ENCODE measurements at regions not wholly inside any gene's neighbourhood (a gene's known extent, or its start where the extent isn't known, plus 50 kb on each side); places are given as distances from the start of the nearest gene placed in this dataset.

DNA sequence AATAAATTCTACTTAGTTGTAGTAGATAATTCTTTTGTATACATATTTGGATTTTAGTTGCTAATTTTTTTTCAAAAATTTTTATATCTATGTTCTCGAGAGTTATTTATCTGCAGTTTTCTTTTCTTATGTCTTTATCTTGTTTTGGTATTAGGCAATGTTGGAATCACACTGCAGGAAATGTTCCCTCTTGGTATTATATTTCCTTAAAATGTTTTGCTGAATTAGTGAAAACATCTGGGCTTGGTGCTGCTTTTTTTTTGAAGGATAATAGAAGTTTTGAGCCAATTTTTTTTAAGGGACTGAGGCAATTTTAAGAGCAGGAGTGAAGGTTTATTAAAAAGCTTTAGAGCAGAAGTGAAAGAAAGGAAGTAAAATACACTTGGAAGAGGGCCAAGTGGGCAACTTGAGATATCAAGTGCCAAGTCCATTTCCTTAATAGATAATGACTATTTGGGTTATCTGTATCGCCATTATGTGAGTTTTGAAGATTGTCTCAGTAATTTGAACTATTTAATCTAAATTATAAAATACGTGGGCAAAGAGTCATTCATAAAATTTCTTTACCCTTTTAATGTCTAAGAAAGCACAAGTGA, 1390.1 kb upstream of the CDH8 start:
- intact Hi-C loops (cut with DNase I; ENCODE audit: low total_unique reads) = no loop called here
- 55 to 59% methylated on average over 3 of the region's 3 CpGs for WGBS, 2 donors
- TF ChIP-seq POLR2A (IDR thresholded peaks at IDR 0.05) = no peak
- TF ChIP-seq, protein P1, sequence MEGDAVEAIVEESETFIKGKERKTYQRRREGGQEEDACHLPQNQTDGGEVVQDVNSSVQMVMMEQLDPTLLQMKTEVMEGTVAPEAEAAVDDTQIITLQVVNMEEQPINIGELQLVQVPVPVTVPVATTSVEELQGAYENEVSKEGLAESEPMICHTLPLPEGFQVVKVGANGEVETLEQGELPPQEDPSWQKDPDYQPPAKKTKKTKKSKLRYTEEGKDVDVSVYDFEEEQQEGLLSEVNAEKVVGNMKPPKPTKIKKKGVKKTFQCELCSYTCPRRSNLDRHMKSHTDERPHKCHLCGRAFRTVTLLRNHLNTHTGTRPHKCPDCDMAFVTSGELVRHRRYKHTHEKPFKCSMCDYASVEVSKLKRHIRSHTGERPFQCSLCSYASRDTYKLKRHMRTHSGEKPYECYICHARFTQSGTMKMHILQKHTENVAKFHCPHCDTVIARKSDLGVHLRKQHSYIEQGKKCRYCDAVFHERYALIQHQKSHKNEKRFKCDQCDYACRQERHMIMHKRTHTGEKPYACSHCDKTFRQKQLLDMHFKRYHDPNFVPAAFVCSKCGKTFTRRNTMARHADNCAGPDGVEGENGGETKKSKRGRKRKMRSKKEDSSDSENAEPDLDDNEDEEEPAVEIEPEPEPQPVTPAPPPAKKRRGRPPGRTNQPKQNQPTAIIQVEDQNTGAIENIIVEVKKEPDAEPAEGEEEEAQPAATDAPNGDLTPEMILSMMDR (IDR thresholded peaks at IDR 0.05) = no peak

DNA sequence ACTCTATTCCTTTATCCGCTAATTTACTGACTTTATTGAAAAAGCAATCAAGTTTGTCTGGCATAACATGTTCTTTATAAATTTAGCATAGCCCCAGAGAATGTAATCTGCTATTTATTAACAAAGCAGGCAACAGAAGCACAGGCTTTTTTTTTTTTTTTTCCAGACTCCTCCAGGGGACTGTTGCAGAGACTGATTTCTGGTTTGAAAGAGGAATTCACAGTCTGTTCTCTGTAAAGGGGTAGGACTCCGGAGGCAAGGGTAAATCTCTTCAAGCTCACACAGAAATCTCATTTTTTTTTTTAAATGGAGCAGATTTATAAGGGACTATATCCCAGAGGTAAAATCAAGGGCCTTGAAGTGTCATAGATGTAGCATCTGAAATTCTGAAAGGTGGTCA, 1386.5 kb upstream of the CDH8 start:
- Histone ChIP-seq H3K4me3 (no peak overlapping the region), H3K4me1 (no peaks in the 10 kb centered on the region), H3K27ac (no peak overlapping the region), H3K36me3 (ENCODE audit: low read depth, missing control alignments) (no peaks in the 10 kb centered on the region), H3K9me3 (no peaks in the 10 kb centered on the region), H3K27me3 (no peaks in the 10 kb centered on the region)
- intact Hi-C loops (cut with DNase I; ENCODE audit: low total_unique reads) = no loop called here
- TF ChIP-seq, protein P1 (IDR thresholded peaks at IDR 0.05) = no peak
- no peak for TF ChIP-seq POLR2A (IDR thresholded peaks at IDR 0.05)
- 82 to 84% methylated on average over 2 of the region's 2 CpGs for WGBS, 2 donors
- DNase-seq = no peak

More for the DNA sequence above, 1390.1 kb upstream of the CDH8 start:
- no peak overlapping the region for H3K27ac ChIP-seq
- no peak for DNase-seq
- H3K27me3 ChIP-seq = no peaks in the 10 kb centered on the region
- no peaks in the 10 kb centered on the region for H3K36me3 ChIP-seq (ENCODE audit: low read depth, missing control alignments)
- no peak overlapping the region for H3K4me3 ChIP-seq
- no peaks in the 10 kb centered on the region for H3K4me1 ChIP-seq
- no peaks in the 10 kb centered on the region for H3K9me3 ChIP-seq

DNA sequence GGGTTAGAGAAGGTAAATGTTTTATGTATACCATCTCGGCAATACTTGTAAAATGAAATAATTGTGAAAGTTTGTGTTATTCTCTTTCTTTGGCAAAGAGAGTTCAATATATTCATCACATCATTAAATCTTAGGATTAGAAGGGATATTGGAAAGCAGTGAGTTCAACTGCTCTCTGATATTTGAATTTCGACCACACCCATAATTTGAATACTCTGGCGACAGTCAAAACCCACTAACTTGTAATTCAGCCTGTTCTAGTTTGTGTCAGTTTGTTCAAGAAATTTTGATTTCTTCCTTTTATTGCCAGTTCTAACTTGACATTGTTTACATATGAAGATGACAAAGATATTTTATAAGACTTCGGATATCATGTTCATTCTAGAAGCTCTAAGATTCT, 1380.5 kb upstream of the CDH8 start:
- H3K36me3 ChIP-seq (ENCODE audit: low read depth, missing control alignments) = no peaks in the 10 kb centered on the region
- TF ChIP-seq POLR2A (IDR thresholded peaks at IDR 0.05) = no peak
- TF ChIP-seq, protein P1 (IDR thresholded peaks at IDR 0.05) = no peak
- no peaks in the 10 kb centered on the region for H3K4me1 ChIP-seq
- intact Hi-C loops (cut with DNase I; ENCODE audit: low total_unique reads) = no loop called here
- 92 to 95% methylated on average over 4 of the region's 4 CpGs for WGBS, 2 donors
- no peaks in the 10 kb centered on the region for H3K9me3 ChIP-seq
- H3K27ac ChIP-seq = no peak overlapping the region
- H3K4me3 ChIP-seq = no peak overlapping the region
- DNase-seq = no peak
- H3K27me3 ChIP-seq = no peaks in the 10 kb centered on the region

DNA sequence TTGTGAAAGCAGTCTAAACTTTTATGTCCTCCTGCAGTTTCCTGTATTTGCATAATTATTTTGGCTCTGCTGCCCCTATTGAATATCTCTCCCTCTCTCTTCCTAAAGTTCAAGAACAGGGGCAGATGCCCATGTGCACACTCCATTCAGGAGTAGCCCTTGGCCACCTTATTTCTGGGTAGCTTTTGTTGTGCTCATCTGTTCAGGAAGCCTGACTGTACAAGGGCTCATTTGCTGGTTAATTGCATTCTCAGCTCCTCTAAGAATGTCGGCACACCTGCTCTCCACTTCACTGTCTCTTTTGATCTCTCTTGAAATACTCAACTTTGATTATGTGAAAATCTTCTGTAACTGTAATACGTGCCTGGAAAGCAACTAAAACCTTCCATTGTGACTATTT, 1378.8 kb upstream of the CDH8 start:
- 66 to 70% methylated on average over 2 of the region's 2 CpGs for WGBS, 2 donors
- Histone ChIP-seq H3K27me3 (no peaks in the 10 kb centered on the region), H3K4me1 (no peaks in the 10 kb centered on the region), H3K4me3 (no peak overlapping the region), H3K27ac (no peak overlapping the region), H3K36me3 (ENCODE audit: low read depth, missing control alignments) (no peaks in the 10 kb centered on the region), H3K9me3 (no peaks in the 10 kb centered on the region)
- intact Hi-C loops (cut with DNase I; ENCODE audit: low total_unique reads) = no loop called here
- no peak for TF ChIP-seq POLR2A (IDR thresholded peaks at IDR 0.05)
- TF ChIP-seq, protein P1 (IDR thresholded peaks at IDR 0.05) = no peak
- no peak for DNase-seq

DNA sequence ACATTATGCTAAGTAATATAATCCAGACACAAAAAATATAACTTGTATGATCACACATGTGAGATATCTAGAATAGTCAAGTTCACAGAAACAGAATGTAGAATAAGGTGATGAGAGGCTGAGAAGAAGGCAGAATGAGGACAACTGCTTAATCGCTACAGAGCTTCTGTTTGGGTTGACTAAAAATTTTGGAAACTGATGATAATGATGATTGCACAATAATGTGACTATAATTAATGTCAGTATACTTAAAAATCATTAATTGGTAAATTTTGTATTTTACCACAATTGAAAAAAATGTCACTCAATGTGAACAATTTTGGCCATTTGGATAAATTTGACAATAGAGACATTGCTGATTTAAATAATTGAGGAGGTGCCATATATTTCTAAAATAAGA, 1374.4 kb upstream of the CDH8 start:
- Histone ChIP-seq H3K27ac (no peak overlapping the region), H3K4me3 (no peak overlapping the region), H3K9me3 (no peaks in the 10 kb centered on the region), H3K4me1 (no peaks in the 10 kb centered on the region), H3K36me3 (ENCODE audit: low read depth, missing control alignments) (no peaks in the 10 kb centered on the region), H3K27me3 (no peaks in the 10 kb centered on the region)
- DNase-seq = no peak
- TF ChIP-seq, protein P1 (IDR thresholded peaks at IDR 0.05) = no peak
- TF ChIP-seq POLR2A (IDR thresholded peaks at IDR 0.05) = no peak
- 87 to 97% methylated on average over 1 of the region's 1 CpG for WGBS, 2 donors
- intact Hi-C loops (cut with DNase I; ENCODE audit: low total_unique reads) = no loop called here

Measured in testis (tissue), 2 donors.